VCaP (cell line): ENCODE measurements at regions not wholly inside any gene's neighbourhood (a gene's known extent, or its start where the extent isn't known, plus 50 kb on each side); places are given as distances from the start of the nearest gene placed in this dataset.

Experiments
- H3K27ac ChIP-seq: fragments of 450-650 bp; 2 replicates; pipeline ENCODE4 v1.5.1; 2017
- TF ChIP-seq, protein P1 (sequence below): fragments of 450-650 bp; conservative IDR thresholded peaks from 2 replicates; pipeline ENCODE4 v1.5.1; 2017; ENCODE audit warnings: mild to moderate bottlenecking, moderate library complexity

DNA sequence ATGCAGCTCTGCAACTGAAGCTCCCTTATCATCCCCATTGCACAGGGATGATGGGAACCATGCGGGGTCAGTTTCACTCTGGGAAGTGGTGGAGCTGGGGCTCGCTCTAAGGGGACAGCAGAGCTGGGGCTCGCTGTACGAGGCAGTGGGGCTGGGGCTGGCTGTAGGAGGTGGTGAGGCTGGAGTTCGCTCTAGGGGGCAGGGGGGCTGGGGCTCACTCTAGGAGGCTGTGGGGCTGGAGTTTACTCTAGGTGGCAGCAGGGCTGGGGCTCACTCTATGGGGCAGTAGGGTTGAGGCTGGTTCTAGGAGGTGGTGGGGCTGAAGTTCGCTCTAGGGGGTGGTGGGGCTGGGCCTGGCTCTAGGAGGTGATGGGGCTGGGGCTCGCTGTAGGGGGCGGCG lies 99.1 kb downstream of the UQCRFS1 start:
- no peak overlapping the region for H3K27ac ChIP-seq
- TF ChIP-seq, protein P1, sequence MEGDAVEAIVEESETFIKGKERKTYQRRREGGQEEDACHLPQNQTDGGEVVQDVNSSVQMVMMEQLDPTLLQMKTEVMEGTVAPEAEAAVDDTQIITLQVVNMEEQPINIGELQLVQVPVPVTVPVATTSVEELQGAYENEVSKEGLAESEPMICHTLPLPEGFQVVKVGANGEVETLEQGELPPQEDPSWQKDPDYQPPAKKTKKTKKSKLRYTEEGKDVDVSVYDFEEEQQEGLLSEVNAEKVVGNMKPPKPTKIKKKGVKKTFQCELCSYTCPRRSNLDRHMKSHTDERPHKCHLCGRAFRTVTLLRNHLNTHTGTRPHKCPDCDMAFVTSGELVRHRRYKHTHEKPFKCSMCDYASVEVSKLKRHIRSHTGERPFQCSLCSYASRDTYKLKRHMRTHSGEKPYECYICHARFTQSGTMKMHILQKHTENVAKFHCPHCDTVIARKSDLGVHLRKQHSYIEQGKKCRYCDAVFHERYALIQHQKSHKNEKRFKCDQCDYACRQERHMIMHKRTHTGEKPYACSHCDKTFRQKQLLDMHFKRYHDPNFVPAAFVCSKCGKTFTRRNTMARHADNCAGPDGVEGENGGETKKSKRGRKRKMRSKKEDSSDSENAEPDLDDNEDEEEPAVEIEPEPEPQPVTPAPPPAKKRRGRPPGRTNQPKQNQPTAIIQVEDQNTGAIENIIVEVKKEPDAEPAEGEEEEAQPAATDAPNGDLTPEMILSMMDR = no peak

DNA sequence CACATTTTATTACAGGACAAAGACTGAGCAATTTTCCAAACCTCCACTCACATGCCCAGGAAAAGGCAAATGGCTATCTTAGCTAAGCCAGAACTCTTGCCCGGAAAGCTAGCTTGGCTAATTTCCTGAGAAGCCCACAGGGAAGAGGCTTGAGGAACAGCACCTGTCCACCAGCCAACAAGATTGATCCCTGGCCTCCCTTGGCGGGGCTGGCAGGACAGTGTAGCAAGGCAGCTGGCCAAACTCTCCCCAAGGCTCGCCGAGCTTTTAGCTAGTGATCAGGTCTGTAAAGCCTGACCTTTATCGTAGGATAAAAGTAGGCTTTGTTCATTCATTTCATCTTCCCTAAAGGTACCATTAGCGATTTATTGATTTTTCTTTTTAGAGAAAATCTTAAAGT lies 101.4 kb downstream of the UQCRFS1 start:
- TF ChIP-seq, protein P1 = no peak
- H3K27ac ChIP-seq = no peak overlapping the region

GRCh38 chr19:29107831-29108230 lies 105.1 kb downstream of the UQCRFS1 start:
- TF ChIP-seq, protein P1 = no peak
- H3K27ac ChIP-seq = no peak overlapping the region

DNA sequence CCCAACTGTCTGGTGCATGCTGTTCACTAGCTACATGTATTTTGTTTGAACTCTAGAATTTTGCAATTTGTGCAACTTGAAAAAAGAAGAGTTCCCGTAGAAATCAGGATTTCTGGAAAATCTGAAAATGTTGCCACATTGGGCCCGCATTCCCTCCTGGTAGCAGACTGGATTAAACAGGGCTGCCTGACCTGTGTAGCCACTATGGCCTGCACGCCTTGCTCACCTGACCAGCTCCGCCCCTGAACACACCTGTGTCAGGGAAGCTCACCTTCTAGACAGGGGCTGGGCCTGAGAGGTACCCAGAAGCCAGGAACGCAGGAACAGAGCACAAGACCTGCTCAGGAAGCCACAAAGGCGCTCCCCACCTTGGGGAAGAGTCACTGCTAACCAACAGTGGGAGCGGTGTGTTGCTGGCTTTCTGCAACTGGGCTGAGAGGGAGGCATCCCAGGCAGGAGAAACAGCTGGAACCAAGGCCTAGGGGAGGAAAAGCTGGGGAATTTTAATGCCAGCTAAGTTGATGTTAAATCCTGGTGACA lies 106.5 kb downstream of the UQCRFS1 start:
- TF ChIP-seq, protein P1 = no peak
- H3K27ac ChIP-seq = no peak overlapping the region

GRCh38 chr19:29105629-29106292 lies 107.2 kb downstream of the UQCRFS1 start:
- TF ChIP-seq, protein P1 = no peak
- no peak overlapping the region for H3K27ac ChIP-seq

- TF ChIP-seq, protein P1 = no peak
- no peak overlapping the region for H3K27ac ChIP-seq
These were observed 108.2 kb downstream of the UQCRFS1 start for GRCh38 chr19:29104605-29105241.

DNA sequence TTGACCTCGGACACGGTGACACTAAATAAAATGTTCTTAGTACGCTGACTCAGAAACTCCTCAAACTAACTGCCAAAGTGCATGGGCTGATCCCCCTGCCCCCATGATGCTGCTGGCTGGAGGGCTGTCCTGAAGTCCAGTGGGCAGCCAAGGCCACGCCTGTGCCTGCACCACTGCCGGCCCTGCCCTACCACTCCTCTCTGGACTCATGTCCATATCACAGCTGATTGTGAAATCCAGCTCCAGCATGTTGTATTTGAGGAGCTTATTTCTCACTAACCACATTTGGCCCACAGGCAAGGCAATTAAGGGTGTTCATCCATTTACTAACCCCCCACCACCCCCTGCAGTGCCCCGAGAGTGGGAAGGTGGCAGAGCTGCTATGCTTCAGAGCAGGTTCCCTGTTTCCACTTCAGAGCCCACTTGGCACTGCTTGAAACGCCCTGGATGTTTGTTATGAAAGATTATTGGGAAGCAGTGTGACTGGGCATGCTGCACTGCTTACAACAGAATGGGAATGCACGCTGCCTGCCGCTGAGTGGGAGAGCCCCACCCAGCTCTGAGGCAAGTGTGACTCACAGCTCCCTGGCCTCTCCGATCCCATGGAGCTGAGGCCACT lies 114.0 kb downstream of the UQCRFS1 start:
- H3K27ac ChIP-seq = no peak overlapping the region
- TF ChIP-seq, protein P1 = no peak
